WTC11 (cell line): ENCODE measurements at regions not wholly inside any gene's neighbourhood (a gene's known extent, or its start where the extent isn't known, plus 50 kb on each side); places are given as distances from the start of the nearest gene placed in this dataset.

Source experiments
- ATAC-seq: fragments of 200-7000 bp; cut with Tn5 transposase; 2 replicates; pipeline ENCODE4 v1.10.0; 2021; ENCODE audit warnings: mild to moderate bottlenecking, moderate library complexity
- CTCF ChIA-PET: fragments of 300-600 bp; sonication (Branson Sonifier 250); formaldehyde crosslinking; loops from one replicate; lab custom pipeline; 2021; ENCODE audit warnings: antibody characterized with exemption; lab: Charles Lee
- POLR2A ChIA-PET: fragments of 350-600 bp; sonication (Branson Sonifier 250); formaldehyde crosslinking; loops from one replicate; lab custom pipeline; 2021; ENCODE audit warnings: antibody characterized with exemption; lab: Charles Lee
- DNase-seq: peaks from one replicate; pipeline ENCODE4 v3.0.0; 2021; ENCODE audit warnings: low spot score
- H3K27ac Mint-ChIP-seq: 2 replicates; pipeline ENCODE4 v1.8.0; 2021; ENCODE audit warnings: mixed read lengths
- H3K27me3 Mint-ChIP-seq: 2 replicates; pipeline ENCODE4 v1.8.0; 2021; ENCODE audit warnings: low read depth, mild to moderate bottlenecking, moderate library complexity, mixed read lengths
- H3K36me3 Mint-ChIP-seq: 2 replicates; pipeline ENCODE4 v1.8.0; 2021; ENCODE audit warnings: mixed read lengths
- H3K4me1 Mint-ChIP-seq: 2 replicates; pipeline ENCODE4 v1.8.0; 2022; ENCODE audit warnings: mixed read lengths
- H3K4me3 Mint-ChIP-seq: 2 replicates; pipeline ENCODE4 v1.8.0; 2021; ENCODE audit warnings: mild to moderate bottlenecking, moderate library complexity, mixed read lengths
- H3K9me3 Mint-ChIP-seq: 2 replicates; pipeline ENCODE4 v1.8.0; 2021; ENCODE audit warnings: mixed read lengths
- ELF4 ChIP-seq: sonication (generic); formaldehyde crosslinking; IDR thresholded peaks from 2 replicates; pipeline ENCODE4 v1.8.1; 2022; ENCODE audit warnings: low read depth, mild to moderate bottlenecking, moderate library complexity, missing genetic modification reagents
- EMX1 ChIP-seq: fragments of 250-450 bp; sonication (Bioruptor Pico); IDR thresholded peaks from 2 replicates; pipeline ENCODE4 v1.8.0; 2021; ENCODE audit warnings: mild to moderate bottlenecking
- FOXK1 ChIP-seq: sonication (generic); formaldehyde crosslinking; IDR thresholded peaks from 2 replicates; pipeline ENCODE4 v1.8.0; 2022; ENCODE audit warnings: mild to moderate bottlenecking, moderate library complexity, missing genetic modification reagents
- FOXP1 ChIP-seq: sonication (generic); formaldehyde crosslinking; IDR thresholded peaks from 2 replicates; pipeline ENCODE4 v1.8.0; 2022; ENCODE audit warnings: missing genetic modification reagents, mild to moderate bottlenecking, moderate library complexity, borderline replicate concordance
- GABPB1 ChIP-seq: sonication (generic); formaldehyde crosslinking; IDR thresholded peaks from 2 replicates; pipeline ENCODE4 v1.8.1; 2023; ENCODE audit warnings: mild to moderate bottlenecking, missing genetic modification reagents
- HMGA2 ChIP-seq: fragments of 250-450 bp; sonication (Bioruptor Pico); IDR thresholded peaks from 2 replicates; pipeline ENCODE4 v1.4.0; 2021; ENCODE audit warnings: mild to moderate bottlenecking, moderate library complexity
- JAZF1 ChIP-seq: fragments of 250-450 bp; sonication (Bioruptor Pico); IDR thresholded peaks from 2 replicates; pipeline ENCODE4 v1.9.0; 2021; ENCODE audit warnings: moderate library complexity, mild to moderate bottlenecking, inconsistent platforms
- MYBL2 ChIP-seq: sonication (generic); formaldehyde crosslinking; IDR thresholded peaks from 2 replicates; pipeline ENCODE4 v1.8.1; 2023; ENCODE audit warnings: mild to moderate bottlenecking, moderate library complexity, missing genetic modification reagents
- NFE2L1 ChIP-seq: sonication (generic); formaldehyde crosslinking; IDR thresholded peaks from 2 replicates; pipeline ENCODE4 v1.8.1; 2023; ENCODE audit warnings: missing genetic modification reagents
- NFYB ChIP-seq: sonication (generic); formaldehyde crosslinking; conservative IDR thresholded peaks from 2 replicates; pipeline ENCODE4 v1.8.0; 2022; ENCODE audit warnings: low read depth, missing genetic modification reagents
- OVOL2 ChIP-seq: fragments of 250-450 bp; sonication (Bioruptor Pico); IDR thresholded peaks from 2 replicates; pipeline ENCODE4 v1.9.0; 2021; ENCODE audit warnings: mild to moderate bottlenecking, borderline replicate concordance
- SMAD4 ChIP-seq: sonication (generic); formaldehyde crosslinking; IDR thresholded peaks from 2 replicates; pipeline ENCODE4 v1.8.0; 2022; ENCODE audit warnings: mild to moderate bottlenecking, missing genetic modification reagents
- SP1 ChIP-seq: sonication (generic); formaldehyde crosslinking; conservative IDR thresholded peaks from 2 replicates; pipeline ENCODE4 v1.8.1; 2022; ENCODE audit warnings: missing genetic modification reagents
- TCF7 ChIP-seq: sonication (generic); formaldehyde crosslinking; IDR thresholded peaks from 2 replicates; pipeline ENCODE4 v1.8.0; 2022; ENCODE audit warnings: mild to moderate bottlenecking, low read depth, missing genetic modification reagents, moderate library complexity
- TEAD1 ChIP-seq: sonication (generic); formaldehyde crosslinking; IDR thresholded peaks from 2 replicates; pipeline ENCODE4 v1.8.0; 2022; ENCODE audit warnings: mild to moderate bottlenecking, missing genetic modification reagents
- ZNF138 ChIP-seq: sonication (generic); formaldehyde crosslinking; conservative IDR thresholded peaks from 2 replicates; pipeline ENCODE4 v1.8.1; 2022; ENCODE audit warnings: mild to moderate bottlenecking, moderate library complexity, missing genetic modification reagents
- ZNF219 ChIP-seq: sonication (generic); formaldehyde crosslinking; IDR thresholded peaks from 2 replicates; pipeline ENCODE4 v1.8.0; 2023; ENCODE audit warnings: missing genetic modification reagents, mild to moderate bottlenecking, borderline replicate concordance
- ZNF423 ChIP-seq: fragments of 250-450 bp; sonication (Bioruptor Pico); IDR thresholded peaks from 2 replicates; pipeline ENCODE4 v2.1.2; 2022; ENCODE audit warnings: mild to moderate bottlenecking, moderate library complexity
- TF ChIP-seq, protein P1 (sequence below): sonication (generic); formaldehyde crosslinking; IDR thresholded peaks from 2 replicates; pipeline ENCODE4 v1.8.1; 2022; ENCODE audit warnings: mild to moderate bottlenecking, missing genetic modification reagents, moderate library complexity, borderline replicate concordance
- TF ChIP-seq, protein P2 (sequence below): sonication (generic); formaldehyde crosslinking; IDR thresholded peaks from 2 replicates; pipeline ENCODE4 v1.8.1; 2023; ENCODE audit warnings: mild to moderate bottlenecking, missing genetic modification reagents, moderate library complexity
- TF ChIP-seq, protein P3 (sequence below): fragments of 250-450 bp; sonication (Bioruptor Pico); IDR thresholded peaks from 2 replicates; pipeline ENCODE4 v1.8.0; 2021; ENCODE audit warnings: mild to moderate bottlenecking
- TF ChIP-seq, protein P4 (sequence below): sonication (generic); formaldehyde crosslinking; IDR thresholded peaks from 2 replicates; pipeline ENCODE4 v1.8.1; 2022; ENCODE audit warnings: mild to moderate bottlenecking, moderate library complexity, missing genetic modification reagents

DNA sequence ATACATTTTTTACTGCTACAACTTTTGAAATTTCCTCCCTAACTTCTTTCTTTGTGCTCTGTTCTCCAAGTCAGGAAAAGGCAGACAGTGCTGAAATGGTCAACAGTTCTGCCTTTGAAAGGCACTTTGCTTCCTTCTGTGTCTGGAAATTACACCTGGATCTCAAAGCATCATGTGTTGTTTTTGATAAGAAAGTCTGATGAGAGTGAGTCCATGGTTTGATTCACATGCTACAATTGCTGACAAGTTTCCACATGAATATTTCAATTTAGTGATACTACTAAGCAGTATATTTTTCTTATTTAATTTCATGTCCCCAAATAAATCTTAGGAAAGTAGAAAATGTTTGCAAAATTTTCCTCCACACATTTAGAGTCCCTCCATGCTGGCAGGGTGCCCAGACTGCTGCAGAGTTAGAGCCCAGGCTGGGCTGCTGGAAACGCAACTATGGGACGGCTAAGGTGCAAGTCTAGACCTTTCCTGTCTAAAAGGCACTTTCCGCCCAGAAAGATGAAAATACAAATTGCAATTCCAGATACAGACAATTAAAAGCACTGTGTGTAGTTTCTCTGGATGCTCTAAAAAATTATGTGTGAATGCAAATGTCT lies 96.6 kb upstream of the RUNX1 start:
- H3K4me1 Mint-ChIP-seq = no peaks in the 10 kb centered on the region
- CTCF ChIA-PET = no interaction called here
- TF ChIP-seq ZNF219 (CRISPR knock-in tag) = no peak
- TF ChIP-seq ZNF423 (CRISPR knock-in tag) = no peak
- no peak for TF ChIP-seq SP1
- TF ChIP-seq NFE2L1 = no peak
- TF ChIP-seq GABPB1 = no peak
- H3K4me3 Mint-ChIP-seq = no peak overlapping the region
- H3K27ac Mint-ChIP-seq = no peak overlapping the region
- H3K27me3 Mint-ChIP-seq = no peaks in the 10 kb centered on the region
- no peak for ATAC-seq
- peaks cover 12% of the 10 kb centered on the region for H3K9me3 Mint-ChIP-seq
- DNase-seq = no peak
- H3K36me3 Mint-ChIP-seq = no peaks in the 10 kb centered on the region
- POLR2A ChIA-PET = no interaction called here

DNA sequence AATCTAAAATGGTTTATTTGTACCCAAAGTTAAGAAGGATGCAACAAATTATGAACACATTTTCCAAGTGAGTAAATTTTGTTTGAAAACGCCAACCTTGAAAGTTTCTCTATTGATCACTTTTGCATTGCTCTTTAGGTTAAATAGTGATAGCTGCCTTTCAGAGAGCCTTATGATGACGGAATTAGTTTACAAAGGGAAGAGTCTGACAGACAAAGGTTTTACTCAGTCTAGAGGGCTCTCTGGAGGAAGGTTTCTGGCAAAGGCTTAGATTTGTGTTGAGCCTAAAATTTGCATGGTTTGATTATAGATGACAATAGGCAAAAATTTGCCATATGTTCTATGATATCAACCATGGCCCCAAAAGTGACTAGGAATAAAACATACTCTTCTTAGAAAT lies 95.9 kb upstream of the RUNX1 start:
- no peak overlapping the region for H3K27ac Mint-ChIP-seq
- H3K4me3 Mint-ChIP-seq = no peak overlapping the region
- ATAC-seq = no peak
- ChIA-PET CTCF (no interaction called here), POLR2A (no interaction called here)
- peaks cover 5% of the 10 kb centered on the region for H3K9me3 Mint-ChIP-seq
- no peak for TF ChIP-seq ZNF138
- TF ChIP-seq JAZF1 (CRISPR knock-in tag) = no peak
- no peak for TF ChIP-seq HMGA2 (CRISPR knock-in tag)
- TF ChIP-seq TEAD1 (CRISPR knock-in tag) = no peak
- TF ChIP-seq SMAD4 (CRISPR knock-in tag) = no peak
- TF ChIP-seq EMX1 (CRISPR knock-in tag) = no peak
- no peak for TF ChIP-seq FOXP1
- no peak for TF ChIP-seq NFYB (CRISPR knock-in tag)
- TF ChIP-seq, protein P1, sequence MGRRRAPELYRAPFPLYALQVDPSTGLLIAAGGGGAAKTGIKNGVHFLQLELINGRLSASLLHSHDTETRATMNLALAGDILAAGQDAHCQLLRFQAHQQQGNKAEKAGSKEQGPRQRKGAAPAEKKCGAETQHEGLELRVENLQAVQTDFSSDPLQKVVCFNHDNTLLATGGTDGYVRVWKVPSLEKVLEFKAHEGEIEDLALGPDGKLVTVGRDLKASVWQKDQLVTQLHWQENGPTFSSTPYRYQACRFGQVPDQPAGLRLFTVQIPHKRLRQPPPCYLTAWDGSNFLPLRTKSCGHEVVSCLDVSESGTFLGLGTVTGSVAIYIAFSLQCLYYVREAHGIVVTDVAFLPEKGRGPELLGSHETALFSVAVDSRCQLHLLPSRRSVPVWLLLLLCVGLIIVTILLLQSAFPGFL (CRISPR knock-in tag) = no peak
- TF ChIP-seq, protein P2, sequence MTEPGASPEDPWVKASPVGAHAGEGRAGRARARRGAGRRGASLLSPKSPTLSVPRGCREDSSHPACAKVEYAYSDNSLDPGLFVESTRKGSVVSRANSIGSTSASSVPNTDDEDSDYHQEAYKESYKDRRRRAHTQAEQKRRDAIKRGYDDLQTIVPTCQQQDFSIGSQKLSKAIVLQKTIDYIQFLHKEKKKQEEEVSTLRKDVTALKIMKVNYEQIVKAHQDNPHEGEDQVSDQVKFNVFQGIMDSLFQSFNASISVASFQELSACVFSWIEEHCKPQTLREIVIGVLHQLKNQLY (CRISPR knock-in tag) = no peak
- no peak for TF ChIP-seq MYBL2
- TF ChIP-seq, protein P3, sequence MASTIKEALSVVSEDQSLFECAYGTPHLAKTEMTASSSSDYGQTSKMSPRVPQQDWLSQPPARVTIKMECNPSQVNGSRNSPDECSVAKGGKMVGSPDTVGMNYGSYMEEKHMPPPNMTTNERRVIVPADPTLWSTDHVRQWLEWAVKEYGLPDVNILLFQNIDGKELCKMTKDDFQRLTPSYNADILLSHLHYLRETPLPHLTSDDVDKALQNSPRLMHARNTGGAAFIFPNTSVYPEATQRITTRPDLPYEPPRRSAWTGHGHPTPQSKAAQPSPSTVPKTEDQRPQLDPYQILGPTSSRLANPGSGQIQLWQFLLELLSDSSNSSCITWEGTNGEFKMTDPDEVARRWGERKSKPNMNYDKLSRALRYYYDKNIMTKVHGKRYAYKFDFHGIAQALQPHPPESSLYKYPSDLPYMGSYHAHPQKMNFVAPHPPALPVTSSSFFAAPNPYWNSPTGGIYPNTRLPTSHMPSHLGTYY (CRISPR knock-in tag) = no peak
- no peak for TF ChIP-seq ELF4 (CRISPR knock-in tag)
- TF ChIP-seq OVOL2 (CRISPR knock-in tag) = no peak
- TF ChIP-seq, protein P4, sequence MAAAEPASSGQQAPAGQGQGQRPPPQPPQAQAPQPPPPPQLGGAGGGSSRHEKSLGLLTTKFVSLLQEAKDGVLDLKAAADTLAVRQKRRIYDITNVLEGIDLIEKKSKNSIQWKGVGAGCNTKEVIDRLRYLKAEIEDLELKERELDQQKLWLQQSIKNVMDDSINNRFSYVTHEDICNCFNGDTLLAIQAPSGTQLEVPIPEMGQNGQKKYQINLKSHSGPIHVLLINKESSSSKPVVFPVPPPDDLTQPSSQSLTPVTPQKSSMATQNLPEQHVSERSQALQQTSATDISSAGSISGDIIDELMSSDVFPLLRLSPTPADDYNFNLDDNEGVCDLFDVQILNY (CRISPR knock-in tag) = no peak
- no peak for TF ChIP-seq FOXK1 (CRISPR knock-in tag)
- TF ChIP-seq TCF7 (CRISPR knock-in tag) = no peak
- TF ChIP-seq, all 79 proteins: peak for 0
- Mint-ChIP-seq H3K36me3 (no peaks in the 10 kb centered on the region), H3K27me3 (no peaks in the 10 kb centered on the region), H3K4me1 (no peaks in the 10 kb centered on the region)
- DNase-seq = no peak
